ENCODE measurements at regions not wholly inside any gene's neighbourhood (a gene's known extent, or its start where the extent isn't known, plus 50 kb on each side); places are given as distances from the start of the nearest gene placed in this dataset.
A peak's percentile ranks its signal among the peaks of the same experiment; 100 is the strongest.

- no peaks in the 10 kb centered on the region for H4K20me1 ChIP-seq (replicated peaks; ENCODE audit: control insufficient read depth, extremely low read depth, insufficient read depth, low read length)
- H3K9ac ChIP-seq (replicated peaks; ENCODE audit: extremely low read depth, insufficient read depth, low read length): no peak overlapping the region
- H3K9me1 ChIP-seq (replicated peaks; ENCODE audit: control insufficient read depth, extremely low read depth, insufficient read depth, low read length): no peaks in the 10 kb centered on the region
- H3K9me3 ChIP-seq (replicated peaks; ENCODE audit: control insufficient read depth, insufficient read depth, low read length): no peaks in the 10 kb centered on the region
- dilution Hi-C loops (cut with MboI; ENCODE audit: extremely low pct_ligation_motif_present, low sequenced_read_pairs): no loop called here
- H2AFZ ChIP-seq (ENCODE audit: low read depth, low read length): peak overlapping the region; percentile 89
- no peak overlapping the region for H3K4me3 ChIP-seq (replicated peaks in 1 of 3; ENCODE audit: insufficient read depth in 1 of 3, low read depth in 1 of 3, low read length in 3 of 3)
- ChIA-PET CTCF (no interaction called here), POLR2A (no interaction called here)
- BruUV-seq (replicated peaks): no TSS peak
- FAIRE-seq (peak; percentile 55), DNase-seq (ENCODE audit: low read depth, low spot score) (peak; percentile 60)
- intact Hi-C loops (cut with micrococcal nuclease): no loop called here
- H3K79me2 ChIP-seq (ENCODE audit: control insufficient read depth, insufficient read depth, low read length): no peaks in the 10 kb centered on the region
- H3K4me2 ChIP-seq (ENCODE audit: insufficient read depth, low read length): no peak overlapping the region
- TF ChIP-seq JUN (IDR thresholded peaks at IDR 0.05; ENCODE audit: borderline replicate concordance, insufficient read depth, insufficient read length, low read depth): peak; percentile 29
- TF ChIP-seq, protein P1, sequence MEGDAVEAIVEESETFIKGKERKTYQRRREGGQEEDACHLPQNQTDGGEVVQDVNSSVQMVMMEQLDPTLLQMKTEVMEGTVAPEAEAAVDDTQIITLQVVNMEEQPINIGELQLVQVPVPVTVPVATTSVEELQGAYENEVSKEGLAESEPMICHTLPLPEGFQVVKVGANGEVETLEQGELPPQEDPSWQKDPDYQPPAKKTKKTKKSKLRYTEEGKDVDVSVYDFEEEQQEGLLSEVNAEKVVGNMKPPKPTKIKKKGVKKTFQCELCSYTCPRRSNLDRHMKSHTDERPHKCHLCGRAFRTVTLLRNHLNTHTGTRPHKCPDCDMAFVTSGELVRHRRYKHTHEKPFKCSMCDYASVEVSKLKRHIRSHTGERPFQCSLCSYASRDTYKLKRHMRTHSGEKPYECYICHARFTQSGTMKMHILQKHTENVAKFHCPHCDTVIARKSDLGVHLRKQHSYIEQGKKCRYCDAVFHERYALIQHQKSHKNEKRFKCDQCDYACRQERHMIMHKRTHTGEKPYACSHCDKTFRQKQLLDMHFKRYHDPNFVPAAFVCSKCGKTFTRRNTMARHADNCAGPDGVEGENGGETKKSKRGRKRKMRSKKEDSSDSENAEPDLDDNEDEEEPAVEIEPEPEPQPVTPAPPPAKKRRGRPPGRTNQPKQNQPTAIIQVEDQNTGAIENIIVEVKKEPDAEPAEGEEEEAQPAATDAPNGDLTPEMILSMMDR (IDR thresholded peaks at IDR 0.05; ENCODE audit: extremely low read depth in 1 of 2, insufficient read depth in 1 of 2, low read depth in 1 of 2, low read length in 2 of 2): no peak
- TF ChIP-seq GATA2 (IDR thresholded peaks at IDR 0.05; ENCODE audit: insufficient read depth, insufficient read length, low read depth, low read length): peak; percentile 47
- peak; percentile 19 for TF ChIP-seq FOS (IDR thresholded peaks at IDR 0.05; ENCODE audit: borderline replicate concordance, insufficient read depth, low read length)
- TF ChIP-seq, protein P2, sequence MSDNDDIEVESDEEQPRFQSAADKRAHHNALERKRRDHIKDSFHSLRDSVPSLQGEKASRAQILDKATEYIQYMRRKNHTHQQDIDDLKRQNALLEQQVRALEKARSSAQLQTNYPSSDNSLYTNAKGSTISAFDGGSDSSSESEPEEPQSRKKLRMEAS (IDR thresholded peaks at IDR 0.05; ENCODE audit: insufficient read depth, insufficient read length): no peak
- TF ChIP-seq POLR2A (IDR thresholded peaks at IDR 0.05; ENCODE audit: low read depth, low read length): no peak
- no peaks in the 10 kb centered on the region for H3K27me3 ChIP-seq (ENCODE audit: control insufficient read depth in 2 of 2, insufficient read depth in 2 of 2, low read length in 2 of 2)
- no peaks in the 10 kb centered on the region for H3K36me3 ChIP-seq (ENCODE audit: control insufficient read depth in 2 of 2, extremely low read depth in 1 of 2, insufficient read depth in 2 of 2, low read length in 2 of 2)
- peaks cover 3% of the 10 kb centered on the region for H3K4me1 ChIP-seq (ENCODE audit: control insufficient read depth, extremely low read depth, insufficient read depth, low read length)
- H3K27ac ChIP-seq (ENCODE audit: insufficient read depth, low read depth, low read length): peak overlapping the region; percentile 11
Measured at GRCh38 chr4:66376921-66377320, 706.6 kb upstream of the EPHA5 start.

DNA sequence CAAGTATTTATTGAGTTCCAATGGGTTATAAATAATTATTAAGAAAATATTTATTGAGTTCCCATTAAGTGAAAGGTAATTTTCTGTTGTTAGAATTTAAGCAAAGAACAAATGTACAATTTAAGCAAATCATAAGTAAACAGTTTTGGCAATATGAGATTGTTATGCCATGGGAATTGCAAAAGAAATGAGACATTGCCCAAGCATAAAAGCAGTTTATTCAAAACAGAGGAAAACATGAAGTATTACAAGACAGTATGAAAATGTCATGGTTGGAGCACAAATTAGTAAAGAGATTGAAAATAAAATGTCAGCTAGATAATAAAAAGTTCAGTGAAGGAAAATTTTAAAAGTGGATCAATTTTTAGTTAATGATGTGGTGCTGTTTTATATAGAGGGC lies 706.1 kb upstream of the EPHA5 start:
- no peaks in the 10 kb centered on the region for H3K79me2 ChIP-seq (ENCODE audit: control insufficient read depth, insufficient read depth, low read length)
- H4K20me1 ChIP-seq (replicated peaks; ENCODE audit: control insufficient read depth, extremely low read depth, insufficient read depth, low read length): no peaks in the 10 kb centered on the region
- H3K4me1 ChIP-seq (ENCODE audit: control insufficient read depth, extremely low read depth, insufficient read depth, low read length): peaks cover 3% of the 10 kb centered on the region
- no peak overlapping the region for H3K4me3 ChIP-seq (replicated peaks in 1 of 3; ENCODE audit: insufficient read depth in 1 of 3, low read depth in 1 of 3, low read length in 3 of 3)
- no peaks in the 10 kb centered on the region for H3K27me3 ChIP-seq (ENCODE audit: control insufficient read depth in 2 of 2, insufficient read depth in 2 of 2, low read length in 2 of 2)
- H3K9ac ChIP-seq (replicated peaks; ENCODE audit: extremely low read depth, insufficient read depth, low read length): no peak overlapping the region
- H3K4me2 ChIP-seq (ENCODE audit: insufficient read depth, low read length): no peak overlapping the region
- no peaks in the 10 kb centered on the region for H3K9me3 ChIP-seq (replicated peaks; ENCODE audit: control insufficient read depth, insufficient read depth, low read length)
- DNase-seq (ENCODE audit: low read depth, low spot score) (no peak), FAIRE-seq (no peak)
- H3K36me3 ChIP-seq (ENCODE audit: control insufficient read depth in 2 of 2, extremely low read depth in 1 of 2, insufficient read depth in 2 of 2, low read length in 2 of 2): no peaks in the 10 kb centered on the region
- BruUV-seq (replicated peaks): no TSS peak
- no peaks in the 10 kb centered on the region for H3K9me1 ChIP-seq (replicated peaks; ENCODE audit: control insufficient read depth, extremely low read depth, insufficient read depth, low read length)
- TF ChIP-seq POLR2A (IDR thresholded peaks at IDR 0.05; ENCODE audit: low read depth, low read length): no peak
- TF ChIP-seq GATA2 (IDR thresholded peaks at IDR 0.05; ENCODE audit: insufficient read depth, insufficient read length, low read depth, low read length): no peak
- TF ChIP-seq EZH2 (IDR thresholded peaks at IDR 0.05; ENCODE audit: borderline replicate concordance, low read depth, low read length, severe bottlenecking): no peak
- TF ChIP-seq POLR2AphosphoS5 (IDR thresholded peaks at IDR 0.05; ENCODE audit: insufficient read depth, low read depth, low read length): no peak
- no peak for TF ChIP-seq JUN (IDR thresholded peaks at IDR 0.05; ENCODE audit: borderline replicate concordance, insufficient read depth, insufficient read length, low read depth)
- TF ChIP-seq, protein P2 (IDR thresholded peaks at IDR 0.05; ENCODE audit: insufficient read depth, insufficient read length): no peak
- TF ChIP-seq, protein P1 (IDR thresholded peaks at IDR 0.05; ENCODE audit: extremely low read depth in 1 of 2, insufficient read depth in 1 of 2, low read depth in 1 of 2, low read length in 2 of 2): no peak
- no peak for TF ChIP-seq FOS (IDR thresholded peaks at IDR 0.05; ENCODE audit: borderline replicate concordance, insufficient read depth, low read length)
- no peak for TF ChIP-seq MYC (IDR thresholded peaks at IDR 0.05; ENCODE audit: low read depth, low read length)
- CTCF ChIA-PET: no interaction called here
- POLR2A ChIA-PET: no interaction called here
- H2AFZ ChIP-seq (ENCODE audit: low read depth, low read length): no peak overlapping the region
- dilution Hi-C loops (cut with MboI; ENCODE audit: extremely low pct_ligation_motif_present, low sequenced_read_pairs) (no loop called here), intact Hi-C loops (cut with micrococcal nuclease) (no loop called here)
- H3K27ac ChIP-seq (ENCODE audit: insufficient read depth, low read depth, low read length): no peak overlapping the region

Data from endothelial cell of umbilical vein (primary cell).